Activated naive CD4-positive, alpha-beta T cell treated with anti-CD3 and anti-CD28 coated beads, Interleukin-2, amount 50 U/mL, for 72 hours (primary cell): ENCODE measurements at regions not wholly inside any gene's neighbourhood (a gene's known extent, or its start where the extent isn't known, plus 50 kb on each side); places are given as distances from the start of the nearest gene placed in this dataset.
A peak's percentile ranks its signal among the peaks of the same experiment; 100 is the strongest.
"Not testable (repeated sequence)": the region's sequence is repeated elsewhere in the genome, so short reads cannot be mapped to it uniquely, and the experiment has no call there.

Experiments
- ATAC-seq, 2 donors: fragments of 150-1000 bp; cut with Tn5 transposase; 2 replicates each; pipeline ENCODE4 v1.10.0; 2021; ENCODE audit warnings: mild to moderate bottlenecking in 2 of 2, moderate library complexity in 2 of 2
- DNase-seq, 2 donors: peaks; one replicate each; pipeline ENCODE4 v3.0.0; 2021 to 2022; ENCODE audit warnings: low spot score in 2 of 2
- H3K27ac Mint-ChIP-seq, 2 donors: one replicate each; pipeline ENCODE4 v1.8.0; 2022; ENCODE audit warnings: mild to moderate bottlenecking in 2 of 2, mixed read lengths in 2 of 2
- H3K36me3 Mint-ChIP-seq, 2 donors: one replicate each; pipeline ENCODE4 v1.8.0; 2022; ENCODE audit warnings: mixed read lengths in 2 of 2
- H3K9me3 Mint-ChIP-seq, 2 donors: one replicate each; pipeline ENCODE4 v1.8.0; 2022; ENCODE audit warnings: mixed read lengths in 2 of 2

DNA sequence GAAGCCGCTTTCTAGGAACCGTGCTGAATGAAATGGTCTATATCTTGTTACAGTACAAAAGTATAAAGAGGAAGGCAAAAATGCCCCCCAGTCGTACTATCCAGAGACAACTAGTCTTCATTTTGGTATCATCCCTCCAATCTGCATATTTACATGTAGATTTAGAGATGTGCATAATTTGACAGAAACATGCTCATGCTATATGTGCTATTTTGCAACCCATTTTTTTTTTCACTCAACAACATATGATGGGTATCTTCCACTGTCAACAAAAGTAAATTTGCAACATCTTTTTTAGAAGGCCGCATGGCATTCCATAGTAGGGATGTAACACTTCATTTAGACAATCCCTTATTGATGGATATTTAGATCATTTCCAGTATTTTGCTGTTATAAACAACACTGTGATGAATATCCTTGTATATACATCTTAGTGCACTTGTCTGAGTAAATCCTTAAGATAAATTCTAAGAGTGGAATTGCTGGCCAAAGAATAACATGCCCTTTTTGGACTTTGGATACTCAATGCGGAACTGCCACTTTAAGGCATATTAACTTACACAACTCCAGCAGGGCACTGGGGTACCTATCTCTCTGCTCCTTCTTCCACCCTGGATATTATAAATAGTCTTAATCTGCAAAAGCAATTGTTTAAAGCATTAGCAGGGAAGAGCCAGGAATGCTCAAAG is 71.1 kb upstream of the SH3PXD2B start:
- Mint-ChIP-seq H3K9me3 (peaks cover 23 to 29% of the 10 kb centered on the region in 2 donors), H3K36me3 (peaks cover 8 to 12% of the 10 kb centered on the region in 2 donors), H3K27ac (no peak overlapping the region)
- no peak for ATAC-seq
- DNase-seq = no peak

- ATAC-seq (no peak), DNase-seq (no peak)
- Mint-ChIP-seq H3K36me3 (peaks cover 8 to 17% of the 10 kb centered on the region in 2 donors), H3K27ac (no peak overlapping the region), H3K9me3 (peaks cover 27 to 33% of the 10 kb centered on the region in 2 donors)
These were observed 70.3 kb upstream of the SH3PXD2B start for GRCh38 chr5:172524573-172525021.

DNA sequence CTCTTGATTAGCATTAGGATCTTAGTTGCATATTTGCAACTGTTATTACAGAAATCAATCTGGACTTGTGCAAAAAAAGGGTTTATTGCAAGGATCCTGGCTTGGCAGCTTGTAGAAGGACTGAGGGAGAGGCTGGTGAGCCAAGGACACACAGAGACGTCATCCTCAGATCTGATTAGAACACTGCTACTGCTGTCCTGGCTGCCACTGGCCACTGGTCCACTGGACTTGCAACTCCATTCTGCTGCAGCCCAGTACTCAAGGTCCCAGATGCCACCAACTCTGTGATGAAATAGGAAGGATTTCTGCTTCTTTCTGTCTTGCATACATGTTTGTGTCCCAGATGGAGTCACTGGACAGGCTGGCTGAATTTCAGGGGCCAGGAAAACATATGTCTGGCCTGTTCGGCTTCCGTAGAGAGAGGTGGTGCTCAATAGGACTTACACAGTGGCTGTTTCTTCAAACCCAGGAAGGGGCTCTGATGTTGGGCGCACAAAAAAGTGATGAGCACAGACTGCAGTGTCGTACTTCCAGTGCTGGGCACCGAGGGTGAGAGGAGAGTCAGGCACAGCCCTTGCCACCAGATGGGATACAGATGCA is 68.9 kb upstream of the SH3PXD2B start:
- no peak for ATAC-seq
- H3K27ac Mint-ChIP-seq = no peak overlapping the region
- peaks cover 23 to 29% of the 10 kb centered on the region in 2 donors for H3K9me3 Mint-ChIP-seq
- DNase-seq = no peak
- H3K36me3 Mint-ChIP-seq = peaks cover 8 to 17% of the 10 kb centered on the region in 2 donors

DNA sequence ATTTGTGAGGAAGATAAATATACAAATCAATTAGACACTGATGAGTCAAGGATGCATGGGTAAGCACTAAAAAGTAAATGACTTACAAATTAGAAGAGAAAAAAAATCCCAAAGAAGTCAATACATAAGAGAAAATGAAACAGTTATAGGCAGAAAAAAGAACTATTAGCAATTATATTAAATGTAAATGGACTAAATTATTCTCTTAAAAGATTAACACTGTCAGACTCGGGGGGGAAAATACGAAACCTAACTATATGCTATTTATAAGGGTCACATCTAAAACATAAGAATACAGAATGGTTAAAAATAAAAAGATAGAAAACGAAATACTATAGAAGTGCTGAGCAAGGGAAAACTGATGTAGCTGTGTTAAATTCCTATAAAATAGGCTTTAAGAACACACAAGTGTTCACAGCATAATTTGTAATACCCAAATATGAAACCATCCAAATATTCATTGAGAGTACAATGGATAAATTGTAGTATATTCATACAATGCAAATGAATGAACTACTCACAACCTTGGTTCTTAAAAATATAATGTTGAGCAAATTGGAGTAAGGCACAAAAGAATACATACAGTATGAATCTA is 67.1 kb upstream of the SH3PXD2B start:
- Mint-ChIP-seq H3K36me3 (peaks cover 8 to 17% of the 10 kb centered on the region in 2 donors), H3K27ac (no peak overlapping the region), H3K9me3 (peaks cover 23 to 28% of the 10 kb centered on the region in 2 donors)
- DNase-seq (no peak), ATAC-seq (no peak)

DNA sequence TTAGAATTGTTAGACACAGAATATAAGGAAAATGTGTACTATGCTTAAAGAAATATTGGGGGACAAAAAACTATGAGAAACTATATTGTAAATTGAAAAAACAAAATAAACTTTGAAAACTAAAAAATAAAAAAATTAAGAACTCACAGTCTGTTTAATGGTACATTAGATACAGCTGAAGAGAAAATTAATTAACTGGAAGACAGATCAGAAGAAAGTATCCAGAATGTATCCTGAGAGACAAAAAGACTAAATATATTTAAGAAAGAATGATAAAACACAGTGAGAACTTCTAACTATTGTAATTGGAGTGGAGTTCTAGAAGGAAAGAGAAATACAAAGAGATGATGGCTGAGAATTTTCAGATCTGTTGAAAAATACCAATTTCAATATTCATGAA is 57.6 kb upstream of the SH3PXD2B start:
- no peak overlapping the region for H3K27ac Mint-ChIP-seq
- DNase-seq = no peak
- no peak for ATAC-seq
- H3K9me3 Mint-ChIP-seq = peaks cover 10 to 13% of the 10 kb centered on the region in 2 donors
- peaks cover 5 to 10% of the 10 kb centered on the region in 2 donors for H3K36me3 Mint-ChIP-seq

- Mint-ChIP-seq H3K9me3 (peaks cover 10 to 13% of the 10 kb centered on the region in 2 donors), H3K36me3 (peaks cover 5 to 10% of the 10 kb centered on the region in 2 donors), H3K27ac (no peak overlapping the region)
- ATAC-seq (no peak), DNase-seq (no peak)
These were observed 55.1 kb upstream of the SH3PXD2B start for GRCh38 chr5:172509405-172509781.

DNA sequence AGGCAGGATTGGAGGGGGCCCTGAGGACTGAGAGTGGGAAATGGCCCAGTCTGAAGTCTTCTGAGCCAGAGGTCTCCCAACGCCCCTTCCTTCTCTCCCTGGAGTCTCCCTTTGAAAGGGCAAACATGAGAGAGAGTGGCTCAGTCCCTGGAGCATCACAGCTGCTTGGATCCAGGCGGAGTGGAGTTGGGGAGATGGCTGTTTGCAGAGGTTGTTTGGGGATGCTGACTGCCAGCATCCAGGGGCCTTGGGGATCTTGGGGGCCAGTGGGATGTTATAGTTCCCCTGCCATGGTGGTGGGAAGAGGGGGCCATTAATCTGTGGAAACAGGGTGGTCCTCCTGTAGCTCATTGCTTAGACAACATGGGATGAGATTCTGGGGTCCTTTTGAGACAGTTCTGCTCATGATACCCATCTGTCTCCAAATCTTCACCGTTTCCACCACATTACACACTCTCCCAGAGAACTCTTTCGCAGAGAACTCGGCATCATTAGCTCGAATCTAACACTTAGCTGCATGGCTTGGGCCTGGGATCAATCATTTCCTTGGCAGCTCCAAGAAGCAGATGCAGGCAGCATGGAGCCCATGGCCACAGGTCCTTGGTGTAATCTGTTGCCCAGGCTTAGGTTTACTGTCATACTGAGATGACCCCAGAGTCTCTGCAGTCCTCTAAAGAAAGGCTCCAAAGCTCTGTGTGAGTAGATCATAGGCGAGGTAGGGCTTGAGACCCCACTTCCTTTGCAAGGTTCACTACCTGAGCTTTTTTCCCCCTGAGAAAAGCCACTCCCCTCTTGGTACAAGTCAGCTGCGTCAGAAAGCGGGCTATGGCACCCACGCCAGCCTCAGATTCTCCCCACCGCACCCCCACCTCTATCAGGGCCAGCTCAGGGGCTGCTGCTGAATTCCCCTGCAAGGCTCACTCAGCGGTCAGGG is 54.4 kb upstream of the SH3PXD2B start:
- peaks cover 5 to 10% of the 10 kb centered on the region in 2 donors for H3K36me3 Mint-ChIP-seq
- ATAC-seq = no peak
- no peak overlapping the region for H3K27ac Mint-ChIP-seq
- H3K9me3 Mint-ChIP-seq = peaks cover 10 to 13% of the 10 kb centered on the region in 2 donors
- peak in 1 of 2 donors; percentile 31 for DNase-seq

DNA sequence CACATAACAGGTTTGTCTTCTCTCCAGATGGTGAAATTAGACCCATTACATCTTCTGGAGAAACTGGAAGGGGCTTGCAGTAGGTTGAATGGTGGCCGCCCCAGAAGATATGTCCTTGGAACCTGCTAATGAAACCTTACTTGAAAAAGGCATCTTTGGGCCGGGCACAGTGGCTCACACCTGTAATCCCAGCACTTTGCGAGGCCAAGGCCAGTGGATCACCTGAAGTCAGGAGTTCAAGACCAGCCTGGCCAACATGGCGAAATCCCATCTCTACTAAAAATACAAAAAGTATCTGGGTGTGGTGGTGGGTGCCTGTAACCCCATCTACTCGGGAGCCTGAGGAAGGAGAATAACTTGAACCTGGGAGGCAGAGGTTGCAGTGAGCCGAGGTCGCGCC is 53.2 kb upstream of the SH3PXD2B start:
- DNase-seq = peak in 1 of 2 donors; percentile 18
- H3K27ac Mint-ChIP-seq, ATAC-seq, H3K36me3 Mint-ChIP-seq: not testable (repeated sequence)
- peaks cover 9 to 12% of the 10 kb centered on the region in 2 donors for H3K9me3 Mint-ChIP-seq

- peaks cover 4 to 6% of the 10 kb centered on the region in 2 donors for H3K9me3 Mint-ChIP-seq
- peak in 1 of 2 donors; percentile 14 for DNase-seq
- no peak overlapping the region for H3K27ac Mint-ChIP-seq
- peaks cover 0 to 3% of the 10 kb centered on the region in 2 donors for H3K36me3 Mint-ChIP-seq
- no peak for ATAC-seq
These were observed 52.6 kb upstream of the SH3PXD2B start for GRCh38 chr5:172506921-172507320.

GRCh38 chr5:172506251-172506650 is 51.9 kb upstream of the SH3PXD2B start:
- ATAC-seq (no peak), DNase-seq (peak in 1 of 2 donors; percentile 4)
- H3K27ac Mint-ChIP-seq = no peak overlapping the region
- peaks cover 3 to 4% of the 10 kb centered on the region in 2 donors for H3K9me3 Mint-ChIP-seq
- no peaks in the 10 kb centered on the region for H3K36me3 Mint-ChIP-seq

DNA sequence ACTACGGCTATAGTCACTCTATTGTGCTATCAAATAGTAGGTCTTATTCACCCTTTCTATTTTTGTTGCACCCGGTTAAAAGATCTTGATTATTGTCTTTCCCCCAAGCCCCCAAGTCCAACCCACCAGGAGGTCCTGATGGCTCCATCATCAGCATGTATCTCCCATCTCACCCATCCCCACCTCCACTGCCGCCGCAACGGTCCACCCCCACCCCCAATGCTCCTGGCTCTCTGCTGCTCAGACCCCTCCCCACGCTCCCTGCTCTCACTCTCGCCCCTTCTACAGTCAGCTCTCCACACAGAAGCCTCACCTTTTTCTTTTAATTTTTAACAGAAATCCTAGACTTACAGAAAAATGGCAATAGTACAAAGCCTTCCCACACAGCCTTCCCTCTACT is 51.5 kb upstream of the SH3PXD2B start:
- H3K27ac Mint-ChIP-seq = no peak overlapping the region
- H3K36me3 Mint-ChIP-seq = no peaks in the 10 kb centered on the region
- no peak for ATAC-seq
- DNase-seq = no peak
- H3K9me3 Mint-ChIP-seq = peaks cover 3 to 4% of the 10 kb centered on the region in 2 donors

- no peak overlapping the region for H3K27ac Mint-ChIP-seq
- ATAC-seq (no peak), DNase-seq (peak in 1 of 2 donors; percentile 2)
- no peaks in the 10 kb centered on the region for H3K9me3 Mint-ChIP-seq
- H3K36me3 Mint-ChIP-seq = no peaks in the 10 kb centered on the region
These were observed 51.1 kb upstream of the SH3PXD2B start for GRCh38 chr5:172505403-172505759.

- no peaks in the 10 kb centered on the region for H3K36me3 Mint-ChIP-seq
- no peaks in the 10 kb centered on the region for H3K9me3 Mint-ChIP-seq
- no peak overlapping the region for H3K27ac Mint-ChIP-seq
- peak in 1 of 2 donors; percentile 14 for DNase-seq
- no peak for ATAC-seq
These were observed 50.5 kb upstream of the SH3PXD2B start for GRCh38 chr5:172504701-172505402.

- Mint-ChIP-seq H3K27ac (no peak overlapping the region), H3K9me3 (no peaks in the 10 kb centered on the region), H3K36me3 (no peaks in the 10 kb centered on the region)
- DNase-seq (peak in 1 of 2 donors; percentile 48), ATAC-seq (no peak)
These were observed 49.8 kb upstream of the SH3PXD2B start for GRCh38 chr5:172503925-172504700.
